ENCODE measurements at regions not wholly inside any gene's neighbourhood (a gene's known extent, or its start where the extent isn't known, plus 50 kb on each side); places are given as distances from the start of the nearest gene placed in this dataset.

GRCh38 chr1:221098471-221099405, 219.5 kb downstream of the HLX start:
- FAIRE-seq (no peak), DNase-seq (ENCODE audit: insufficient read length, low spot score) (no peak)

GRCh38 chr1:221099747-221100595, 220.7 kb downstream of the HLX start:
- DNase-seq (ENCODE audit: insufficient read length, low spot score) (no peak), FAIRE-seq (no peak)

- FAIRE-seq (no peak), DNase-seq (ENCODE audit: insufficient read length, low spot score) (no peak)
Observed at GRCh38 chr1:221100611-221101010, 221.4 kb downstream of the HLX start.

GRCh38 chr1:221101807-221102605, 222.8 kb downstream of the HLX start:
- FAIRE-seq = no peak
- DNase-seq (ENCODE audit: insufficient read length, low spot score) = no peak

- FAIRE-seq = no peak
- no peak for DNase-seq (ENCODE audit: insufficient read length, low spot score)
Observed at GRCh38 chr1:221104596-221104995, 225.4 kb downstream of the HLX start.

- DNase-seq (ENCODE audit: insufficient read length, low spot score) (no peak), FAIRE-seq (no peak)
Observed at GRCh38 chr1:221105578-221105977, 226.3 kb downstream of the HLX start.

GRCh38 chr1:221106616-221107015, 227.4 kb downstream of the HLX start:
- FAIRE-seq (no peak), DNase-seq (ENCODE audit: insufficient read length, low spot score) (no peak)

GRCh38 chr1:221109930-221110329, 230.7 kb downstream of the HLX start:
- DNase-seq (ENCODE audit: insufficient read length, low spot score) = no peak
- no peak for FAIRE-seq

- FAIRE-seq (no peak), DNase-seq (ENCODE audit: insufficient read length, low spot score) (no peak)
Observed at GRCh38 chr1:221117133-221117532, 237.9 kb downstream of the HLX start.

GRCh38 chr1:221117548-221117951, 238.3 kb downstream of the HLX start:
- DNase-seq (ENCODE audit: insufficient read length, low spot score) (no peak), FAIRE-seq (no peak)

- no peak for FAIRE-seq
- DNase-seq (ENCODE audit: insufficient read length, low spot score) = no peak
Observed at GRCh38 chr1:221118176-221118937, 239.1 kb downstream of the HLX start.

GRCh38 chr1:221118938-221119320, 239.7 kb downstream of the HLX start:
- DNase-seq (ENCODE audit: insufficient read length, low spot score) (no peak), FAIRE-seq (no peak)

GRCh38 chr1:221122501-221122900, 243.3 kb downstream of the HLX start:
- FAIRE-seq (no peak), DNase-seq (ENCODE audit: insufficient read length, low spot score) (no peak)

GRCh38 chr1:221125976-221126375, 246.7 kb downstream of the HLX start:
- no peak for DNase-seq (ENCODE audit: insufficient read length, low spot score)
- no peak for FAIRE-seq

- FAIRE-seq (no peak), DNase-seq (ENCODE audit: insufficient read length, low spot score) (no peak)
Observed at GRCh38 chr1:221137666-221138065, 258.4 kb downstream of the HLX start.

GRCh38 chr1:221138516-221138915, 259.3 kb downstream of the HLX start:
- no peak for DNase-seq (ENCODE audit: insufficient read length, low spot score)
- no peak for FAIRE-seq

- FAIRE-seq (no peak), DNase-seq (ENCODE audit: insufficient read length, low spot score) (no peak)
Observed at GRCh38 chr1:221139991-221140390, 260.7 kb downstream of the HLX start.

- no peak for FAIRE-seq
- DNase-seq (ENCODE audit: insufficient read length, low spot score) = no peak
Observed at GRCh38 chr1:221141096-221141495, 261.9 kb downstream of the HLX start.

GRCh38 chr1:221141606-221142285, 262.5 kb downstream of the HLX start:
- no peak for DNase-seq (ENCODE audit: insufficient read length, low spot score)
- no peak for FAIRE-seq

GRCh38 chr1:221148660-221149059, 269.4 kb downstream of the HLX start:
- FAIRE-seq = no peak
- DNase-seq (ENCODE audit: insufficient read length, low spot score) = no peak

Data from GM19239 (cell line).